Endothelial cell (in vitro differentiated cells): ENCODE measurements at regions not wholly inside any gene's neighbourhood (a gene's known extent, or its start where the extent isn't known, plus 50 kb on each side); places are given as distances from the start of the nearest gene placed in this dataset.
A peak's percentile ranks its signal among the peaks of the same experiment; 100 is the strongest.

ENCODE experiments used
- DNase-seq: peaks from one replicate; pipeline ENCODE4 v3.0.0; 2021; ENCODE audit warnings: low spot score
- H3K27ac Mint-ChIP-seq: one replicate; pipeline ENCODE4 v1.8.0; 2021; ENCODE audit warnings: mixed read lengths, inconsistent platforms; ENCODE audit not compliant: unreplicated experiment
- H3K27me3 Mint-ChIP-seq: one replicate; pipeline ENCODE4 v1.8.0; 2021; ENCODE audit warnings: mild to moderate bottlenecking, moderate library complexity, mixed read lengths, inconsistent platforms; ENCODE audit not compliant: unreplicated experiment
- H3K36me3 Mint-ChIP-seq: one replicate; pipeline ENCODE4 v1.8.0; 2021; ENCODE audit warnings: mild to moderate bottlenecking, low read depth, mixed read lengths, inconsistent platforms; ENCODE audit not compliant: unreplicated experiment
- H3K4me1 Mint-ChIP-seq: one replicate; pipeline ENCODE4 v1.8.0; 2021; ENCODE audit warnings: mild to moderate bottlenecking, mixed read lengths, inconsistent platforms; ENCODE audit not compliant: unreplicated experiment
- H3K4me3 Mint-ChIP-seq: one replicate; pipeline ENCODE4 v1.8.0; 2021; ENCODE audit warnings: mild to moderate bottlenecking, mixed read lengths, inconsistent platforms; ENCODE audit not compliant: unreplicated experiment
- H3K9me3 Mint-ChIP-seq: one replicate; pipeline ENCODE4 v1.8.0; 2021; ENCODE audit warnings: mixed read lengths, inconsistent platforms; ENCODE audit not compliant: unreplicated experiment
- CTCF ChIP-seq: fragments of 200-600 bp; sonication (generic); IDR thresholded peaks from one replicate; pipeline ENCODE4 v1.5.0; 2021; ENCODE audit warnings: antibody characterized with exemption; ENCODE audit not compliant: unreplicated experiment

- Mint-ChIP-seq H3K9me3 (no peaks in the 10 kb centered on the region), H3K36me3 (no peaks in the 10 kb centered on the region), H3K27me3 (peaks cover 2% of the 10 kb centered on the region), H3K4me3 (no peak overlapping the region), H3K27ac (no peak overlapping the region), H3K4me1 (peaks cover 23% of the 10 kb centered on the region)
- DNase-seq: no peak
- TF ChIP-seq CTCF: peak; percentile 72
Measured at GRCh38 chr1:172742599-172743500, 83.9 kb downstream of the FASLG start.

- H3K36me3 Mint-ChIP-seq: peaks cover 6% of the 10 kb centered on the region
- H3K27me3 Mint-ChIP-seq: peaks cover 2% of the 10 kb centered on the region
- DNase-seq: peak; percentile 48
- H3K9me3 Mint-ChIP-seq: peaks cover 6% of the 10 kb centered on the region
- no peak overlapping the region for H3K4me3 Mint-ChIP-seq
- peaks cover 23% of the 10 kb centered on the region for H3K4me1 Mint-ChIP-seq
- peak; percentile 53 for TF ChIP-seq CTCF
- H3K27ac Mint-ChIP-seq: no peak overlapping the region
Measured at GRCh38 chr1:172745014-172745413, 86.1 kb downstream of the FASLG start.

- H3K4me3 Mint-ChIP-seq: no peak overlapping the region
- no peak for TF ChIP-seq CTCF
- no peak overlapping the region for H3K27ac Mint-ChIP-seq
- peaks cover 6% of the 10 kb centered on the region for H3K36me3 Mint-ChIP-seq
- peaks cover 22% of the 10 kb centered on the region for H3K4me1 Mint-ChIP-seq
- peaks cover 1% of the 10 kb centered on the region for H3K27me3 Mint-ChIP-seq
- H3K9me3 Mint-ChIP-seq: peaks cover 6% of the 10 kb centered on the region
- no peak for DNase-seq
Measured at GRCh38 chr1:172746091-172746949, 87.4 kb downstream of the FASLG start.

- peaks cover 6% of the 10 kb centered on the region for H3K36me3 Mint-ChIP-seq
- H3K4me3 Mint-ChIP-seq: no peak overlapping the region
- no peak overlapping the region for H3K27ac Mint-ChIP-seq
- peaks cover 14% of the 10 kb centered on the region for H3K4me1 Mint-ChIP-seq
- DNase-seq: no peak
- H3K9me3 Mint-ChIP-seq: peaks cover 6% of the 10 kb centered on the region
- no peaks in the 10 kb centered on the region for H3K27me3 Mint-ChIP-seq
- no peak for TF ChIP-seq CTCF
Measured at GRCh38 chr1:172748201-172748600, 89.3 kb downstream of the FASLG start.
